Heart left ventricle (tissue), 16 donors: ENCODE measurements at regions not wholly inside any gene's neighbourhood (a gene's known extent, or its start where the extent isn't known, plus 50 kb on each side); places are given as distances from the start of the nearest gene placed in this dataset.

Source experiments
- ATAC-seq, 4 donors: fragments of 200-7000 bp; cut with Tn5 transposase; one replicate each; pipeline ENCODE4 v1.9.1; 2020 to 2022; ENCODE audit warnings: moderate library complexity in 4 of 4, mild to moderate bottlenecking in 3 of 4, moderate number of reproducible peaks in 1 of 4
- DNase-seq, 5 donors: peaks; one replicate each; pipeline ENCODE4 v3.0.0-alpha.2; 2020
- H3K27ac ChIP-seq, 12 donors: fragments of 200-600 bp; sonication (generic) in 4 of 12; one replicate each; pipeline versions ENCODE4 v1.5.0 to v1.8.0; 2016 to 2022; ENCODE audit warnings: mild to moderate bottlenecking in 2 of 12
- H3K27me3 ChIP-seq, 9 donors: fragments of 200-600 bp; sonication (generic) in 2 of 9; one replicate each; pipeline versions ENCODE4 v1.5.1 to v1.8.0; 2016 to 2022; ENCODE audit warnings: mild to moderate bottlenecking in 3 of 9
- H3K36me3 ChIP-seq, 9 donors: fragments of 200-600 bp; sonication (generic) in 2 of 9; one replicate each; pipeline versions ENCODE4 v1.5.0 to v1.8.0; 2018 to 2022; ENCODE audit warnings: mild to moderate bottlenecking in 2 of 9
- H3K4me1 ChIP-seq, 12 donors: fragments of 200-600 bp; sonication (generic) in 4 of 12; one replicate each; pipeline versions ENCODE4 v1.5.0 to v1.8.0; 2016 to 2022; ENCODE audit warnings: mild to moderate bottlenecking in 3 of 12
- H3K4me3 ChIP-seq, 12 donors: fragments of 200-600 bp; sonication (generic) in 4 of 12; one replicate each; pipeline versions ENCODE4 v1.5.0 to v1.8.0; 2017 to 2022; ENCODE audit warnings: mild to moderate bottlenecking in 9 of 12, moderate library complexity in 4 of 12
- H3K9me3 ChIP-seq, 12 donors: fragments of 200-600 bp; sonication (generic) in 4 of 12; one replicate each; pipeline versions ENCODE4 v1.5.0 to v1.8.0; 2016 to 2022; ENCODE audit warnings: mild to moderate bottlenecking in 1 of 12
- CTCF ChIP-seq, 12 donors: fragments of 200-600 bp; sonication (generic) in 4 of 12; IDR thresholded peaks; one replicate each; pipeline versions ENCODE4 v1.5.0 to v1.8.0; 2018 to 2022; ENCODE audit warnings: antibody characterized with exemption in 12 of 12, mild to moderate bottlenecking in 5 of 12
- POLR2A ChIP-seq, 2 donors: fragments of 450-650 bp; IDR thresholded peaks; one replicate each; pipeline ENCODE4 v1.6.1; 2017; ENCODE audit warnings: antibody characterized with exemption in 2 of 2, mild to moderate bottlenecking in 2 of 2, moderate library complexity in 2 of 2
- WGBS, 4 donors: extraction: QIAGEN DNeasy Blood & Tissue Kit in 2 of 4; methylation state at CpG; one replicate each; pipeline versions ENCODE4 v1.1.5 to v1.1.7; 2013 to 2018; 5-methylcytosine and 5-hydroxymethylcytosine counted together
- intact Hi-C, 10 donors: fragments of 100-400 bp; cut with DNase I; formaldehyde crosslinking; loops; one replicate each; pipeline versions ENCODE4 v1.11.1 to v1.14.2; 2022
- donor health status: ischemic (EF 13 %, LVEDD 7.1; RV severe dilation, severe dysfunction).
- donor health status: healthy with polysubstance abuse.
- donor health status: DM: no; HTN: yes; CAD: no.
- donor health status: DM: no; HTN: no; CAD: no.
- donor health status: ischemic (EF 25% LVEDD 6.9; RV normal size, moderate dysfunction).
- donor health status: ischemic (EF 25% LVEDD 5.7; RV mildly dilated, moderate dysfunction).
- donor health status: healthy.
- donor health status: DM: yes; HTN: yes; CAD: no.
- donor health status: ischemic (EF 35%, LVEDD 5.7; RV mildly dilated, moderate dysfunction).
- donor health status: nonischemic (EF 11% LVEDD 7.7; RV severe dilation, severe dysfunction).
- donor health status: DM: yes; HTN: yes; CAD: no.
- donor health status: PGD.
- donor health status: ischemic (EF 29% LVEDD 5.4; RV normal size, mild dysfunction).
- donor health status: nonischemic (EF 23%, LVEDD 6.1; RV moderate dilation, normal function).

- TF ChIP-seq POLR2A (IDR thresholded peaks at IDR 0.05): no peak
- TF ChIP-seq CTCF (IDR thresholded peaks at IDR 0.05): no peak
- intact Hi-C loops: no loop called here
- 76 to 93% (median 81%) methylated on average over 3 of the region's 3 CpGs for WGBS, 4 donors
Observed at GRCh38 chr5:153006681-153007080, 483.8 kb upstream of the GRIA1 start.

GRCh38 chr5:153014194-153014593 lies 476.3 kb upstream of the GRIA1 start:
- no peak overlapping the region for H3K4me3 ChIP-seq
- TF ChIP-seq POLR2A (IDR thresholded peaks at IDR 0.05): no peak
- no peak for TF ChIP-seq CTCF (IDR thresholded peaks at IDR 0.05)
- no peak for DNase-seq
- H3K9me3 ChIP-seq: peaks cover 0 to 35% (median 12%) of the 10 kb centered on the region in 12 donors
- no peaks in the 10 kb centered on the region for H3K36me3 ChIP-seq
- no peaks in the 10 kb centered on the region for H3K27me3 ChIP-seq
- 80 to 86% (median 85%) methylated on average over 4 of the region's 4 CpGs for WGBS, 4 donors
- intact Hi-C loops: no loop called here
- no peak for ATAC-seq
- no peak overlapping the region for H3K27ac ChIP-seq
- no peaks in the 10 kb centered on the region for H3K4me1 ChIP-seq

More at GRCh38 chr5:153006681-153007080, 483.8 kb upstream of the GRIA1 start:
- no peaks in the 10 kb centered on the region for H3K36me3 ChIP-seq
- DNase-seq (no peak), ATAC-seq (no peak)
- H3K4me1 ChIP-seq: no peaks in the 10 kb centered on the region
- peaks cover 0 to 33% (median 13%) of the 10 kb centered on the region in 12 donors for H3K9me3 ChIP-seq
- no peaks in the 10 kb centered on the region for H3K27me3 ChIP-seq
- no peak overlapping the region for H3K27ac ChIP-seq
- H3K4me3 ChIP-seq: no peak overlapping the region

- ATAC-seq (no peak), DNase-seq (no peak)
- TF ChIP-seq POLR2A (IDR thresholded peaks at IDR 0.05): no peak
- no peak for TF ChIP-seq CTCF (IDR thresholded peaks at IDR 0.05)
- intact Hi-C loops: no loop called here
- no peaks in the 10 kb centered on the region for H3K4me1 ChIP-seq
- no peaks in the 10 kb centered on the region for H3K27me3 ChIP-seq
- 78 to 88% (median 86%) methylated on average over 4 of the region's 4 CpGs for WGBS, 4 donors
- no peak overlapping the region for H3K4me3 ChIP-seq
- no peak overlapping the region for H3K27ac ChIP-seq
- H3K36me3 ChIP-seq: no peaks in the 10 kb centered on the region
- H3K9me3 ChIP-seq: peaks cover 0 to 70% (median 35%) of the 10 kb centered on the region in 12 donors
Observed at GRCh38 chr5:153018121-153018520, 472.3 kb upstream of the GRIA1 start.

DNA sequence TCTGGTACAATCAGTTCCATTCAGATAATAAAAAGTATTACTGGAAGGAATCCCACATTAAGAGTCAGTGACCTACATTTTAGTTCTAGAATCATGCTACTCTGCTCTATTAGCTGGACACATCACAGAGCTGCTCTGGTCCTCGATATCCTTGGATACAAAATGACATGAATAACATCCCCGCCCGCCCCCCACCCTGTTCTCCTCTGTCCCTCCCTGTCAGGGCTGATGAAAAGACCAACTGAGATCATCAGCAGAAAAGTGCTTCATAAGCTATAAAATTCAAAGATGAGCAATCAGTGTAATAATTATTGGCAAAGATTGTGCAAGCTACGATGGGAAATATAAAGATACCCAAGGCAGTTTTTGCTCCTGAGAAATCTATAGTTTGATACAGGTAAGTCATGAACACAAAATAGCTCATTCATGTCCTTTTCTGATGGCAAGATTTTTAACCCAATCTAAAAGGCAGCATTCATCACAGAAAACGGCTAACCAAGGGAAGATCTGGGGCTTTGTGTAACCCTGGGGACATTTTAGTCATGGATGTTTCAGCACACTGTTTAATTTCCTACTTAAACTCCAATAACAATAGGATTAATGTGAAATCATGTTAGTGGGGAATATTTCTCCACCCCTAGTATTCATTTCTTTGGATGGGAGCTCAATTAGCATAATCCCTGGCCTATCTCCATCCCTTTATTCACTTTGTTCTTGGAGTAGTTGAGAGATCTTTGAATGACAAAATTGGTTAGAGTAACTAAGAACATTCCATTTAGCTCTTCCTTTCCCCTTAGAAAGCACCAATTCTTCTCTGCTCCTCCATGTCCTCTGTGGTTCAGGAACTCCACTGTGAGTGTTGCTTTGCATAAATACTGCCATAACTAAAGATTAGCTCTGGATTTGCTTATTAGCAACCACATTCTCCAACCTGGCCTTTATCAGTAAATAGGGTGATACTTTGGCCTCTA lies 459.4 kb upstream of the GRIA1 start:
- Histone ChIP-seq H3K4me1 (no peaks in the 10 kb centered on the region), H3K9me3 (peaks cover 0 to 8% (median 0%) of the 10 kb centered on the region in 12 donors), H3K4me3 (no peak overlapping the region), H3K36me3 (no peaks in the 10 kb centered on the region), H3K27me3 (no peaks in the 10 kb centered on the region), H3K27ac (no peak overlapping the region)
- ATAC-seq (no peak), DNase-seq (no peak)
- TF ChIP-seq POLR2A (IDR thresholded peaks at IDR 0.05): no peak
- no peak for TF ChIP-seq CTCF (IDR thresholded peaks at IDR 0.05)
- WGBS, 4 donors: 78 to 80% (median 79%) methylated on average over 5 of the region's 5 CpGs
- intact Hi-C loops: no loop called here
